ENCODE measurements at regions not wholly inside any gene's neighbourhood (a gene's known extent, or its start where the extent isn't known, plus 50 kb on each side); places are given as distances from the start of the nearest gene placed in this dataset.
A peak's percentile ranks its signal among the peaks of the same experiment; 100 is the strongest.
"Not testable (repeated sequence)": the region's sequence is repeated elsewhere in the genome, so short reads cannot be mapped to it uniquely, and the experiment has no call there.

- DNase-seq (ENCODE audit: low read depth in 2 of 2), result not testable (repeated sequence)
Observed at GRCh38 chrY:12453318-12453717, 247.7 kb upstream of the USP9Y start.

- no peak for DNase-seq (ENCODE audit: low read depth in 2 of 2)
Observed at GRCh38 chrY:12459965-12460364, 241.1 kb upstream of the USP9Y start.

GRCh38 chrY:12464155-12464554 lies 236.9 kb upstream of the USP9Y start:
- DNase-seq (ENCODE audit: low read depth in 2 of 2), result no peak

GRCh38 chrY:12465706-12466105 lies 235.3 kb upstream of the USP9Y start:
- no peak for DNase-seq (ENCODE audit: low read depth in 2 of 2)

- DNase-seq (ENCODE audit: low read depth in 2 of 2), result no peak
Observed at GRCh38 chrY:12469081-12469480, 231.9 kb upstream of the USP9Y start.

GRCh38 chrY:12474472-12474871 lies 226.6 kb upstream of the USP9Y start:
- DNase-seq (ENCODE audit: low read depth in 2 of 2), result no peak

GRCh38 chrY:12479382-12479781 lies 221.6 kb upstream of the USP9Y start:
- peak in 1 of 2 donors; percentile 7 for DNase-seq (ENCODE audit: low read depth in 2 of 2)

- DNase-seq (ENCODE audit: low read depth in 2 of 2), result no peak
Observed at GRCh38 chrY:12483394-12483793, 217.6 kb upstream of the USP9Y start.

GRCh38 chrY:12490558-12491209 lies 210.3 kb upstream of the USP9Y start:
- DNase-seq (ENCODE audit: low read depth in 2 of 2), result no peak

- no peak for DNase-seq (ENCODE audit: low read depth in 2 of 2)
Observed at GRCh38 chrY:12492218-12492617, 208.8 kb upstream of the USP9Y start.

- DNase-seq (ENCODE audit: low read depth in 2 of 2), result no peak
Observed at GRCh38 chrY:12496007-12496406, 205.0 kb upstream of the USP9Y start.

- DNase-seq (ENCODE audit: low read depth in 2 of 2), result no peak
Observed at GRCh38 chrY:12500096-12500495, 200.9 kb upstream of the USP9Y start.

- DNase-seq (ENCODE audit: low read depth in 2 of 2), result not testable (repeated sequence)
Observed at GRCh38 chrY:12504028-12504427, 197.0 kb upstream of the USP9Y start.

- DNase-seq (ENCODE audit: low read depth in 2 of 2), result no peak
Observed at GRCh38 chrY:12517338-12517737, 183.7 kb upstream of the USP9Y start.

- DNase-seq (ENCODE audit: low read depth in 2 of 2), result no peak
Observed at GRCh38 chrY:12525206-12525605, 175.8 kb upstream of the USP9Y start.

- no peak for DNase-seq (ENCODE audit: low read depth in 2 of 2)
Observed at GRCh38 chrY:12526362-12527063, 174.5 kb upstream of the USP9Y start.

- DNase-seq (ENCODE audit: low read depth in 2 of 2), result no peak
Observed at GRCh38 chrY:12537226-12537854, 163.7 kb upstream of the USP9Y start.

GRCh38 chrY:12546746-12547420 lies 154.1 kb upstream of the USP9Y start:
- DNase-seq (ENCODE audit: low read depth in 2 of 2), result no peak

GRCh38 chrY:12552471-12553283 lies 148.4 kb upstream of the USP9Y start:
- DNase-seq (ENCODE audit: low read depth in 2 of 2), result no peak

- no peak for DNase-seq (ENCODE audit: low read depth in 2 of 2)
Observed at GRCh38 chrY:12553909-12554308, 147.1 kb upstream of the USP9Y start.

GRCh38 chrY:12555005-12555404 lies 146.0 kb upstream of the USP9Y start:
- no peak for DNase-seq (ENCODE audit: low read depth in 2 of 2)

- DNase-seq (ENCODE audit: low read depth in 2 of 2), result no peak
Observed at GRCh38 chrY:12559007-12559406, 142.0 kb upstream of the USP9Y start.
